Activated naive CD8-positive, alpha-beta T cell treated with anti-CD3 and anti-CD28 coated beads, Interleukin-2, amount 10 ng/mL, durations not matched to agents 7 days and 5 days (primary cell): ENCODE measurements at regions not wholly inside any gene's neighbourhood (a gene's known extent, or its start where the extent isn't known, plus 50 kb on each side); places are given as distances from the start of the nearest gene placed in this dataset.
A peak's percentile ranks its signal among the peaks of the same experiment; 100 is the strongest.

ENCODE experiments used
- ATAC-seq: fragments of 150-1000 bp; cut with Tn5 transposase; one replicate; pipeline ENCODE4 v1.10.0; 2021; ENCODE audit warnings: low read depth, moderate library complexity
- POLR2A ChIA-PET: fragments of 350-600 bp; sonication (Branson Sonifier 250); formaldehyde crosslinking; loops from one replicate; lab custom pipeline; 2021; ENCODE audit warnings: antibody characterized with exemption; lab: Charles Lee
- DNase-seq: peaks from one replicate; pipeline ENCODE4 v3.0.0; 2021
- H3K27ac Mint-ChIP-seq: one replicate; pipeline ENCODE4 v1.8.0; 2022; ENCODE audit warnings: mild to moderate bottlenecking, mixed read lengths
- H3K27me3 Mint-ChIP-seq: one replicate; pipeline ENCODE4 v1.8.0; 2022; ENCODE audit warnings: mild to moderate bottlenecking, moderate library complexity, mixed read lengths
- H3K36me3 Mint-ChIP-seq: one replicate; pipeline ENCODE4 v1.8.0; 2021; ENCODE audit warnings: mild to moderate bottlenecking, mixed read lengths
- H3K4me1 Mint-ChIP-seq: one replicate; pipeline ENCODE4 v1.8.0; 2021; ENCODE audit warnings: mixed read lengths
- H3K4me3 Mint-ChIP-seq: one replicate; pipeline ENCODE4 v1.8.0; 2022; ENCODE audit warnings: mild to moderate bottlenecking, moderate library complexity, mixed read lengths
- H3K9me3 Mint-ChIP-seq: one replicate; pipeline ENCODE4 v1.8.0; 2021; ENCODE audit warnings: mixed read lengths

- no peak overlapping the region for H3K27ac Mint-ChIP-seq
- H3K4me3 Mint-ChIP-seq: no peak overlapping the region
- H3K9me3 Mint-ChIP-seq: no peaks in the 10 kb centered on the region
Measured at GRCh38 chr18:47627030-47627429, 303.4 kb downstream of the SMAD2 start.

GRCh38 chr18:47619771-47620448, 310.5 kb downstream of the SMAD2 start:
- ATAC-seq (no peak), DNase-seq (no peak)
- POLR2A ChIA-PET: no interaction called here
- Mint-ChIP-seq H3K9me3 (no peaks in the 10 kb centered on the region), H3K27me3 (peaks cover 19% of the 10 kb centered on the region), H3K4me3 (no peak overlapping the region), H3K36me3 (no peaks in the 10 kb centered on the region), H3K4me1 (no peaks in the 10 kb centered on the region), H3K27ac (no peak overlapping the region)

More at GRCh38 chr18:47627030-47627429, 303.4 kb downstream of the SMAD2 start:
- no peaks in the 10 kb centered on the region for H3K4me1 Mint-ChIP-seq
- DNase-seq (no peak), ATAC-seq (no peak)
- peaks cover 13% of the 10 kb centered on the region for H3K27me3 Mint-ChIP-seq
- POLR2A ChIA-PET: no interaction called here
- H3K36me3 Mint-ChIP-seq: no peaks in the 10 kb centered on the region

GRCh38 chr18:47618758-47619157, 311.7 kb downstream of the SMAD2 start:
- Mint-ChIP-seq H3K36me3 (no peaks in the 10 kb centered on the region), H3K9me3 (no peaks in the 10 kb centered on the region), H3K27ac (no peak overlapping the region), H3K4me1 (no peaks in the 10 kb centered on the region), H3K27me3 (peaks cover 19% of the 10 kb centered on the region), H3K4me3 (no peak overlapping the region)
- no peak for ATAC-seq
- DNase-seq: no peak
- POLR2A ChIA-PET: no interaction called here

- Mint-ChIP-seq H3K27ac (no peak overlapping the region), H3K4me3 (no peak overlapping the region), H3K4me1 (no peaks in the 10 kb centered on the region), H3K36me3 (no peaks in the 10 kb centered on the region), H3K27me3 (peaks cover 6% of the 10 kb centered on the region), H3K9me3 (no peaks in the 10 kb centered on the region)
- DNase-seq: no peak
- POLR2A ChIA-PET: no interaction called here
- ATAC-seq: no peak
Measured at GRCh38 chr18:47615043-47615442, 315.4 kb downstream of the SMAD2 start.

DNA sequence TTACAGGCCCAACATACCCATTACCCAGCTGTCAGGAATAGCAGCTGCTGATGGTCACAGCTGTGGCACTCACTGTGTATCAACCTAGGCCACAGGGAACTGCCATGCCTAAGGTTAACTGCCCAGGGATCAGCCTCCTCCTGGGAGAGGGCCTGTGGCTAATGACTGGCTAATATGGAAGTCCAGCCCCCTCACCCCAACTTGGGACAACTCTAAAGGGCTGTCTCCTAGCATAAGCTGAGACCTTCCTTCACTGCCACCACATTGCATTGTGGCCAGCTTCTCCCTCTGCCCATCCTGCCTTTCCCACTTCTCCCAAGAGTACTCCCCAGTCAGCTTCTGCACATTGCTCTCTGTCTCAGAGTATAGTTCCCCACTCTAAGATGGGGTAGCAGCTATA, 316.5 kb downstream of the SMAD2 start:
- no peak for DNase-seq
- no peak overlapping the region for H3K27ac Mint-ChIP-seq
- no peaks in the 10 kb centered on the region for H3K36me3 Mint-ChIP-seq
- no peaks in the 10 kb centered on the region for H3K4me1 Mint-ChIP-seq
- H3K27me3 Mint-ChIP-seq: peaks cover 3% of the 10 kb centered on the region
- POLR2A ChIA-PET: no interaction called here
- no peak for ATAC-seq
- no peak overlapping the region for H3K4me3 Mint-ChIP-seq
- H3K9me3 Mint-ChIP-seq: no peaks in the 10 kb centered on the region

GRCh38 chr18:47611649-47612048, 318.8 kb downstream of the SMAD2 start:
- ATAC-seq: no peak
- no peak overlapping the region for H3K27ac Mint-ChIP-seq
- no peaks in the 10 kb centered on the region for H3K9me3 Mint-ChIP-seq
- H3K27me3 Mint-ChIP-seq: peaks cover 3% of the 10 kb centered on the region
- POLR2A ChIA-PET: no interaction called here
- no peaks in the 10 kb centered on the region for H3K4me1 Mint-ChIP-seq
- no peaks in the 10 kb centered on the region for H3K36me3 Mint-ChIP-seq
- no peak for DNase-seq
- no peak overlapping the region for H3K4me3 Mint-ChIP-seq

DNA sequence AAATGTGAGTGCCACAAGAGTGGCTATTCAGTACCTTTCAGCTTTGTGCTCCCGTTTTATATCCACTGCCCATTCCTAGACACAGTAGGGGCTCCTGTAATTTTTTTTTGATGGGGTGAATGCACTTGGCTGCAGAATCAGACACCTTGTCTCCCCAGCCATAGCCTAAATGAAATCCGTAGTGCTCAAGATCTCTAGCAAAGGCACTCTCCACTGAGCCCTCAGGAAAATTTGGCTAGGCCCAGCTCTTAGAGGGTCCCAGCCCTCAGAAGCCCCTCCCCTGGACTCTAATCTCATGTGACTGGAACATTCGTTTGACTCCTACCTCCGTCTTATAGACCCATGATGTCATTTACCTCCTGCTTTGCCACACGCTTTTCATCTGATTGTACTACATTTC, 323.9 kb downstream of the SMAD2 start:
- ATAC-seq (no peak), DNase-seq (no peak)
- Mint-ChIP-seq H3K4me1 (peaks cover 3% of the 10 kb centered on the region), H3K27ac (no peak overlapping the region), H3K27me3 (no peaks in the 10 kb centered on the region), H3K4me3 (no peak overlapping the region), H3K36me3 (no peaks in the 10 kb centered on the region), H3K9me3 (no peaks in the 10 kb centered on the region)
- POLR2A ChIA-PET: no interaction called here

GRCh38 chr18:47605093-47605492, 325.4 kb downstream of the SMAD2 start:
- peaks cover 2% of the 10 kb centered on the region for H3K9me3 Mint-ChIP-seq
- DNase-seq: no peak
- no peaks in the 10 kb centered on the region for H3K27me3 Mint-ChIP-seq
- no peak overlapping the region for H3K27ac Mint-ChIP-seq
- H3K36me3 Mint-ChIP-seq: no peaks in the 10 kb centered on the region
- peaks cover 3% of the 10 kb centered on the region for H3K4me1 Mint-ChIP-seq
- POLR2A ChIA-PET: no interaction called here
- ATAC-seq: no peak
- H3K4me3 Mint-ChIP-seq: no peak overlapping the region

- POLR2A ChIA-PET: no interaction called here
- Mint-ChIP-seq H3K9me3 (peaks cover 2% of the 10 kb centered on the region), H3K27ac (no peak overlapping the region), H3K4me1 (peaks cover 3% of the 10 kb centered on the region), H3K27me3 (no peaks in the 10 kb centered on the region), H3K4me3 (no peak overlapping the region), H3K36me3 (no peaks in the 10 kb centered on the region)
- ATAC-seq: no peak
- DNase-seq: no peak
Measured at GRCh38 chr18:47604021-47604420, 326.4 kb downstream of the SMAD2 start.

- ATAC-seq (no peak), DNase-seq (no peak)
- POLR2A ChIA-PET: no interaction called here
- H3K27me3 Mint-ChIP-seq: peaks cover 2% of the 10 kb centered on the region
- no peak overlapping the region for H3K4me3 Mint-ChIP-seq
- H3K36me3 Mint-ChIP-seq: no peaks in the 10 kb centered on the region
- peaks cover 3% of the 10 kb centered on the region for H3K4me1 Mint-ChIP-seq
- H3K27ac Mint-ChIP-seq: no peak overlapping the region
- H3K9me3 Mint-ChIP-seq: peaks cover 2% of the 10 kb centered on the region
Measured at GRCh38 chr18:47603158-47603557, 327.3 kb downstream of the SMAD2 start.

DNA sequence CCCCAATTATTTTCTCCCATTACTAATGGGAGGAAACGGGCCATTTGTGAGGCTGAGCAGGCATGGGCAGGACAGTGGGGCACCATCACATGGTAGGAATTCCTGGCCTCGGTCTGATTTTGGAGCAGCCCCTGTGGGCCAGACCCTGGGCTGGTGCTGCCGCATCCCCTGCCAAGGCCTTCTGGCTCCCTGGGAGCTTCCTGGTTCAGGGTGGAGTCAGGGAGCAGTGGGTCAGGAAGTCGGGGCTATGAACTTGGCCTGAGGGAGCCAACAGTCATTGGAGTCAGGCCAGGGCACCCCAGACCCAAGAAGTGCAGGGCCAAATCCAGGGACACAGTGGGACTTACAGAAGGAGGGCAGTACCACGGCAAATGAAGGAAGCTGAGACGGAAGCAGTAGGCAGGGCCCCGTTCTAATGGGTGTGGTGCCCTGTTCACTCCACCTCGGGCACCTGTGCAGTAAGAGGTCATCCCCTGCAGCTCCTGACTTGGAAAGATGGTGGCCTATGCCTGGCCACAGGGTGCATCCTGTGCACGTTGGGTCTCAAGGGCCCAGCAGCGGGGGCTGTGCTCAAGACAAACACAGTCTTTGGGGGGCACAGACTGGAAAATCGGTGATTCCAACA, 328.1 kb downstream of the SMAD2 start:
- peaks cover 3% of the 10 kb centered on the region for H3K27me3 Mint-ChIP-seq
- H3K4me1 Mint-ChIP-seq: peaks cover 3% of the 10 kb centered on the region
- DNase-seq (no peak), ATAC-seq (no peak)
- no peaks in the 10 kb centered on the region for H3K36me3 Mint-ChIP-seq
- H3K4me3 Mint-ChIP-seq: no peak overlapping the region
- H3K27ac Mint-ChIP-seq: no peak overlapping the region
- POLR2A ChIA-PET: no interaction called here
- H3K9me3 Mint-ChIP-seq: peaks cover 2% of the 10 kb centered on the region

DNA sequence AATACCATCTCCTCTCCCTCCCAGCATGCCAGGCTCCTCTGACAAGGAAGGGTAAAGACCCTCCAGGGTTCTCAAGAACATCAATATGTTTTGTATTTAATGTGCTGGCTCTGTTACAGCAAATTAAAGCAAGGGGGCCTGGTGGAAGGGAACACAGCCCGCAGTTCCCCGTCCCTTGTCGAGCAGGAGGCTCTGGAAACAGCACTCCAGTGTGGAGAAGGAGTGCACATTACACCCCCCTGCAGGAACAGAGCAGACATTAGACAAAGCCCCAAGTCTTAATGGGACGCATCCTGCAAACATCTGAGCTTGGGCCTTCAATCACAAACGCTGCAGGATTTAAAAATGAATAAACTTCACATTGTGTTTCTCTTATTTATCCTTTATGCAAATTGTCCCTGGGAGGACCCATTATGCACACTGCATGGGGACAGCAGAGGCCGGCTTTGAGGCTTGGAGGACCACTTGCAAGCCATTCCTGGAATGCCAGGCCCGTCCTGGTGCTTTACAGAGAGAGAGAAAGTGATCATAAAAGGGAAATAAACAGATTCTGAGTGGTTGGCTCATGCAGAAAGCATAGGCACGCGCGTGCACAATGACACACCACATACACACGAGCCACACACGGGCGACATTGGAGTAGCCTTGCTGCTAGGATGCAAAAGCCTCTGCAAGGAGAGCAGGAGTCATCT, 328.7 kb downstream of the SMAD2 start:
- H3K36me3 Mint-ChIP-seq: no peaks in the 10 kb centered on the region
- peaks cover 3% of the 10 kb centered on the region for H3K4me1 Mint-ChIP-seq
- no peak for DNase-seq
- H3K4me3 Mint-ChIP-seq: no peak overlapping the region
- H3K9me3 Mint-ChIP-seq: peaks cover 2% of the 10 kb centered on the region
- POLR2A ChIA-PET: no interaction called here
- no peak for ATAC-seq
- no peak overlapping the region for H3K27ac Mint-ChIP-seq
- peaks cover 7% of the 10 kb centered on the region for H3K27me3 Mint-ChIP-seq

DNA sequence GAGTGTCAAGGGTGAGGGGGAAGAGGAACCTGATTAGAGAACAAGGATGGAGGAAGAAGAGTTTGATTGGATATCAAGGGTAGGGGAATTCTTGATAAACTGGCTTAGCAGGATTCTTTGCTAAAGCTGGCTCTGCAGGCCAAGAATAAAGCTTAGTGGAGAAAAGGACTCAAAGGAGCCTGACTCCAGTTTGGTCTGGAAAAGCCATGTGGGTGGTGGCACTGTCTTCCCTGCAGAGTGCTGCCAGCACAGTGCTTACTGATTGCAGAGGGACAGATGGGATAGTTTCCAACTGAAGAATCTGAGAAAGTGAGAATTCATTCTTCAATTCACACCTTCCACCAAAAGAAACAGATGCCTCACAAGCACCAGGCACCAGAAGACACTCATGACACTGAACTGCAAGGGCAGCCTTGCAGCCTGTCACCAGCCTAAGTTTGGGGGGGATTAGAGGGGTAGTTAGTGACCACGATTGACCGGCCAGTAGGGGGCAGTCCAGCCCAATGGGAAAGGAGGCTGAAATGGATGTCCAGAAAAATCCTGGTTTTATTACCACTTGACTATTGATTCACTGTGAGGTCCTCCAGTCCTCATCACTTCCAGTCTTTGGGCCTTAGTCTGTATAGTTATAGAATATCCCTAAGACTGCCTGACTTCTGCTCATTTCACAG, 334.5 kb downstream of the SMAD2 start:
- H3K36me3 Mint-ChIP-seq: no peaks in the 10 kb centered on the region
- H3K4me3 Mint-ChIP-seq: no peak overlapping the region
- H3K4me1 Mint-ChIP-seq: peaks cover 6% of the 10 kb centered on the region
- DNase-seq (peak; percentile 31), ATAC-seq (no peak)
- no peak overlapping the region for H3K27ac Mint-ChIP-seq
- POLR2A ChIA-PET: no interaction called here
- H3K27me3 Mint-ChIP-seq: peaks cover 39% of the 10 kb centered on the region
- H3K9me3 Mint-ChIP-seq: peaks cover 2% of the 10 kb centered on the region
